ENCODE measurements at regions not wholly inside any gene's neighbourhood (a gene's known extent, or its start where the extent isn't known, plus 50 kb on each side); places are given as distances from the start of the nearest gene placed in this dataset.

GRCh38 chr7:43041105-43041504 is 71.3 kb upstream of the HECW1 start:
- H3K4me3 ChIP-seq (ENCODE audit: low read depth, low read length) = no peak overlapping the region
- TF ChIP-seq, protein P1, sequence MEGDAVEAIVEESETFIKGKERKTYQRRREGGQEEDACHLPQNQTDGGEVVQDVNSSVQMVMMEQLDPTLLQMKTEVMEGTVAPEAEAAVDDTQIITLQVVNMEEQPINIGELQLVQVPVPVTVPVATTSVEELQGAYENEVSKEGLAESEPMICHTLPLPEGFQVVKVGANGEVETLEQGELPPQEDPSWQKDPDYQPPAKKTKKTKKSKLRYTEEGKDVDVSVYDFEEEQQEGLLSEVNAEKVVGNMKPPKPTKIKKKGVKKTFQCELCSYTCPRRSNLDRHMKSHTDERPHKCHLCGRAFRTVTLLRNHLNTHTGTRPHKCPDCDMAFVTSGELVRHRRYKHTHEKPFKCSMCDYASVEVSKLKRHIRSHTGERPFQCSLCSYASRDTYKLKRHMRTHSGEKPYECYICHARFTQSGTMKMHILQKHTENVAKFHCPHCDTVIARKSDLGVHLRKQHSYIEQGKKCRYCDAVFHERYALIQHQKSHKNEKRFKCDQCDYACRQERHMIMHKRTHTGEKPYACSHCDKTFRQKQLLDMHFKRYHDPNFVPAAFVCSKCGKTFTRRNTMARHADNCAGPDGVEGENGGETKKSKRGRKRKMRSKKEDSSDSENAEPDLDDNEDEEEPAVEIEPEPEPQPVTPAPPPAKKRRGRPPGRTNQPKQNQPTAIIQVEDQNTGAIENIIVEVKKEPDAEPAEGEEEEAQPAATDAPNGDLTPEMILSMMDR (IDR thresholded peaks at IDR 0.05; ENCODE audit: insufficient read depth, low read depth, low read length, missing control alignments) = no peak
- no peak for DNase-seq (ENCODE audit: low read depth)

DNA sequence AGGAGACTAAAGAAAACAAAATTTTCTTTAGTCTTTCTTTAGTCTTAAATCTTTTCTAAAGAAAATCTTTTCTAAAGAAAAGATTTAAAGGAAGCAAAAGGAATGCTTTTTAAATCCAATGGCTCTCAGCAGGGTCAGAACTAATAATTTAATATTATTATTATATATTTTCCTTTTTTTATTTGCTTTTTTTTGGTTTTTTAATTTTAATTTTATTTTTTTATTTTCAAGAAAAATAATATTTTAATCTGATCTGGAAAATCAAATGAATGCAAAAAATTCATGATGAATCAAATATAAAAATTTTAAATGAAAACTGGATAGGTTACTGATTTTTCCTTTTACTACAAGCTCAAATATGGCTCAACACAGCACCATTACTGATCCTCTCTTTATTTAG is 70.7 kb upstream of the HECW1 start:
- TF ChIP-seq, protein P1 (IDR thresholded peaks at IDR 0.05; ENCODE audit: insufficient read depth, low read depth, low read length, missing control alignments) = no peak
- H3K4me3 ChIP-seq (ENCODE audit: low read depth, low read length) = no peak overlapping the region
- DNase-seq (ENCODE audit: low read depth) = no peak

DNA sequence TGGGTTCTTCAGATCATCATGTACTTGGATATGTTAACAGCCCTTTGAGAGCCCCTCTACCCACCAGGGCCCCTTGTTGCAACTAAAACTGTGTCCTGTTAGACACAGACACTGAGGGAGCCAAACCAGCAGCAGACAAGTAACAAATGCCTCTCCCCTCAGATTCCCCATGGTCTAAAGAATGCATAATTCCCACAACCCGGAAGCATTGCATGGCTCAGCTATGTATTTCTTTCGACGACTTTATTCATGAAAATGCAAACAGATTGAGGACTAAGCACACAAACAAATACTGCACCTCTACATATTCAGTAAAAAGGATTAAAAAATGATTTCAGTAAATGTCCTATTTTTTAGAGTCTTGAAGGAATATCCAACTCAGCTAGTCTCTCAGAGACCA is 70.1 kb upstream of the HECW1 start:
- no peak overlapping the region for H3K4me3 ChIP-seq (ENCODE audit: low read depth, low read length)
- DNase-seq (ENCODE audit: low read depth) = no peak
- TF ChIP-seq, protein P1 (IDR thresholded peaks at IDR 0.05; ENCODE audit: insufficient read depth, low read depth, low read length, missing control alignments) = no peak

- TF ChIP-seq, protein P1 (IDR thresholded peaks at IDR 0.05; ENCODE audit: insufficient read depth, low read depth, low read length, missing control alignments) = no peak
- no peak overlapping the region for H3K4me3 ChIP-seq (ENCODE audit: low read depth, low read length)
- no peak for DNase-seq (ENCODE audit: low read depth)
Observed at GRCh38 chr7:43044511-43044910, 67.9 kb upstream of the HECW1 start.

DNA sequence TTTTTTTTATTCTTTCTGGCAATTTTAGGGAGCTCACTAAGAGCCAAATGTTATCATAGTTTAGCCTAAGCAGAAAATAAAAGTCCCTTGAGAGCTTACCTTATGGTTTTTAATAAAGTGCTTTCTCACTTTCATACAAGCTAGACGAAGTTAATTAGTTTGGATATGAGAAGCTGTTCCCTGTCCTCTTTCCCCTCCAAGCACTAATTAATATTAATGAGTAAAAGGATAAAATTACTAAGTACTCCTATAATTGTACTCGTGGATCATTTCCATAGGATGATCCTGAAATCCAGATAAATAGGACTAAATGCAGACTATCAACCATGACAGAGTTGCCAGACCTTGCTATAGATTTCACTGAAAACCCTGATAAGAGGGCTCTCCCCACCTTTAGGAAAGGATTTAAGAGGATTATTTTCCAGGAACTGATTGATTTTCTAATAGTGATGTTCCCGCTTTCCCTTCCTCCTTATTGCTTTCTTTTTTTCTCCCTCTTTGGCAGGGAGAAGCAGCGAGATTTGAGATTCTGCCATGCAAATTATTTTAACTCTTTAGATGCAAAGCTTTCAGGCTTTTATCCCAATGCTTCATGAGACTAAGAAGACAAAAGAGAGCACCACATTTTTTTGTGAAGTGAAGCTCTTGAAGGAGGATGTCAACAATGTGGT is 58.3 kb upstream of the HECW1 start:
- TF ChIP-seq, protein P1 (IDR thresholded peaks at IDR 0.05; ENCODE audit: insufficient read depth, low read depth, low read length, missing control alignments) = no peak
- DNase-seq (ENCODE audit: low read depth) = no peak
- peak overlapping the region; percentile 1; the same call in 1 of the 2 replicates for H3K4me3 ChIP-seq (ENCODE audit: low read depth, low read length)

GRCh38 chr7:43057141-43057540 is 55.3 kb upstream of the HECW1 start:
- TF ChIP-seq, protein P1 (IDR thresholded peaks at IDR 0.05; ENCODE audit: insufficient read depth, low read depth, low read length, missing control alignments) = no peak
- DNase-seq (ENCODE audit: low read depth) = no peak

More at GRCh38 chr7:43057141-43057540, 55.3 kb upstream of the HECW1 start:
- no peak overlapping the region for H3K4me3 ChIP-seq (ENCODE audit: low read depth, low read length)
